Gastroesophageal sphincter (tissue), 3 donors: ENCODE measurements at regions not wholly inside any gene's neighbourhood (a gene's known extent, or its start where the extent isn't known, plus 50 kb on each side); places are given as distances from the start of the nearest gene placed in this dataset.

Experiments used
- CTCF ChIP-seq, 4 experiments: fragments of 200-600 bp in 2 of 4; fragments of 450-650 bp in 2 of 4; sonication (generic) in 1 of 4; IDR thresholded peaks; one replicate each; pipeline ENCODE4 v1.5.1; 2017 to 2019; ENCODE audit warnings: antibody characterized with exemption in 4 of 4, mild to moderate bottlenecking in 2 of 4, moderate library complexity in 2 of 4
- EP300 ChIP-seq: sonication (generic); formaldehyde crosslinking; IDR thresholded peaks from one replicate; pipeline ENCODE4 v1.6.1; 2017; ENCODE audit warnings: antibody characterized with exemption, mild to moderate bottlenecking
- POLR2A ChIP-seq, 2 donors: fragments of 450-650 bp; IDR thresholded peaks; one replicate each; pipeline ENCODE4 v1.6.1; 2017; ENCODE audit warnings: antibody characterized with exemption in 2 of 2, mild to moderate bottlenecking in 2 of 2, moderate library complexity in 1 of 2
- POLR2AphosphoS5 ChIP-seq: sonication (generic); formaldehyde crosslinking; IDR thresholded peaks from one replicate; pipeline ENCODE4 v1.6.1; 2017; ENCODE audit warnings: antibody characterized with exemption

GRCh38 chr12:126040307-126040706, 975.1 kb downstream of the AACS start:
- no peak for TF ChIP-seq CTCF (IDR thresholded peaks at IDR 0.05)
- no peak for TF ChIP-seq EP300
- no peak for TF ChIP-seq POLR2A (IDR thresholded peaks at IDR 0.05)
- no peak for TF ChIP-seq POLR2AphosphoS5
